Neutrophil (primary cell): ENCODE measurements at regions not wholly inside any gene's neighbourhood (a gene's known extent, or its start where the extent isn't known, plus 50 kb on each side); places are given as distances from the start of the nearest gene placed in this dataset.
"Not testable (repeated sequence)": the region's sequence is repeated elsewhere in the genome, so short reads cannot be mapped to it uniquely, and the experiment has no call there.

Experiments used
- H3K27ac ChIP-seq: fragments of 200-600 bp; sonication (generic); 2 replicates; pipeline ENCODE4 v1.5.1; 2016; ENCODE audit warnings: mild to moderate bottlenecking, moderate library complexity
- H3K27me3 ChIP-seq: fragments of 200-600 bp; sonication (generic); 2 replicates; pipeline ENCODE4 v1.6.0; 2016; ENCODE audit warnings: mild to moderate bottlenecking
- H3K36me3 ChIP-seq: fragments of 200-600 bp; sonication (generic); 2 replicates; pipeline ENCODE4 v1.5.1; 2017
- H3K4me1 ChIP-seq, 2 experiments: fragments of 200-600 bp in 1 of 2; sonication (generic) in 1 of 2; 1 replicate in 1 of 2; 2 replicates in 1 of 2; pipeline versions ENCODE4 v1.5.1 to v1.6.1; 2013 to 2016; ENCODE audit warnings: low read depth in 1 of 2, low read length in 1 of 2, mild to moderate bottlenecking in 1 of 2, moderate library complexity in 1 of 2; ENCODE audit not compliant: control insufficient read depth in 1 of 2, insufficient read depth in 1 of 2
- H3K4me3 ChIP-seq, 2 experiments: fragments of 200-600 bp in 1 of 2; sonication (generic) in 1 of 2; 1 replicate in 1 of 2; 2 replicates in 1 of 2; pipeline ENCODE4 v1.5.1; 2013 to 2016; ENCODE audit warnings: low read depth in 1 of 2, low read length in 1 of 2, mild to moderate bottlenecking in 1 of 2, moderate library complexity in 1 of 2
- H3K9me3 ChIP-seq: fragments of 200-600 bp; sonication (generic); 2 replicates; pipeline ENCODE4 v1.5.1; 2016
- TF ChIP-seq, protein P1 (sequence below): fragments of 200-600 bp; sonication (generic); IDR thresholded peaks from 2 replicates; pipeline ENCODE4 v1.5.1; 2016; ENCODE audit warnings: antibody characterized with exemption

GRCh38 chr3:102348904-102349303 is 85.9 kb upstream of the ZPLD1 start:
- no peak overlapping the region for H3K27ac ChIP-seq
- H3K4me3 ChIP-seq = no peak overlapping the region
- H3K4me1 ChIP-seq = no peaks in the 10 kb centered on the region
- H3K9me3 ChIP-seq = no peaks in the 10 kb centered on the region
- TF ChIP-seq, protein P1, sequence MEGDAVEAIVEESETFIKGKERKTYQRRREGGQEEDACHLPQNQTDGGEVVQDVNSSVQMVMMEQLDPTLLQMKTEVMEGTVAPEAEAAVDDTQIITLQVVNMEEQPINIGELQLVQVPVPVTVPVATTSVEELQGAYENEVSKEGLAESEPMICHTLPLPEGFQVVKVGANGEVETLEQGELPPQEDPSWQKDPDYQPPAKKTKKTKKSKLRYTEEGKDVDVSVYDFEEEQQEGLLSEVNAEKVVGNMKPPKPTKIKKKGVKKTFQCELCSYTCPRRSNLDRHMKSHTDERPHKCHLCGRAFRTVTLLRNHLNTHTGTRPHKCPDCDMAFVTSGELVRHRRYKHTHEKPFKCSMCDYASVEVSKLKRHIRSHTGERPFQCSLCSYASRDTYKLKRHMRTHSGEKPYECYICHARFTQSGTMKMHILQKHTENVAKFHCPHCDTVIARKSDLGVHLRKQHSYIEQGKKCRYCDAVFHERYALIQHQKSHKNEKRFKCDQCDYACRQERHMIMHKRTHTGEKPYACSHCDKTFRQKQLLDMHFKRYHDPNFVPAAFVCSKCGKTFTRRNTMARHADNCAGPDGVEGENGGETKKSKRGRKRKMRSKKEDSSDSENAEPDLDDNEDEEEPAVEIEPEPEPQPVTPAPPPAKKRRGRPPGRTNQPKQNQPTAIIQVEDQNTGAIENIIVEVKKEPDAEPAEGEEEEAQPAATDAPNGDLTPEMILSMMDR = no peak
- H3K27me3 ChIP-seq = no peaks in the 10 kb centered on the region
- no peaks in the 10 kb centered on the region for H3K36me3 ChIP-seq

DNA sequence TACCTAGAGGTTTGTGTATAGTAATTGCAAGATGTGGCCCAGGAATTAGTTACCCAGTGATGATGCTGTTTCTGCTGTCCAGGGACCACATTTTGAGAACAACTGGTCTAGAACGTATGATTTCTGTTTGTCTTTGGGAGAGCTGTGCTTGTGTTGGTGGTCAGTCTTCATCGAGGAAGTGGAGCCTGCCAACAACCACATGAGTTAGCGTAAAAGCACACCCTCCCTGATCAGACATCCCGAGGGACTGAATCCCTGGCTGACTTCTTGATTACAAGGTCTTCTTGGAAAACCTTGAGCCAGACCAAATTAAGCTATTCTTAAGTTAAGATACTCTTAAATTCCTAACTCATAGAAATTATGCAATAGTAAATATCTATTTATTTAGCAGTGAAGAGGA is 81.7 kb upstream of the ZPLD1 start:
- TF ChIP-seq, protein P1 = no peak
- Histone ChIP-seq H3K27ac (no peak overlapping the region), H3K36me3 (no peaks in the 10 kb centered on the region), H3K4me3 (no peak overlapping the region), H3K27me3 (no peaks in the 10 kb centered on the region), H3K4me1 (no peaks in the 10 kb centered on the region), H3K9me3 (no peaks in the 10 kb centered on the region)

DNA sequence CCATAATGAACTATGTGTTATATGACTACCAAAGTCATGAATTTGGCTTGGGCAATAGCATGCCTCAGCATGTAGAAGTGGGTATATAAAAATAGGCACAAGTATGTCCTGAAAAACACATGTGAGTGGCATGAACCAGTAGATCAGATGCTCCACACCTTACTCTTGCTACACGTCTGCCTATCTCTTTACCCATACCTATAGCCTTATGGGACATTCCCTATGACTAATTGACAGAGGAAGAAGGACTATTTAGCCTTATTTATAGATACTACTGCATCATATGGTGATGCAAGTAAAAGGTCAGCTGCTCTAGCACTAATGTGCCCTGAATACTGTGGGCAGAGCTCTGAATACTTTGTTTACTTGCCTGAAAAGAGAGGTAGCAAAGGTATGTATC is 81.0 kb upstream of the ZPLD1 start:
- Histone ChIP-seq H3K36me3 (no peaks in the 10 kb centered on the region), H3K27me3 (no peaks in the 10 kb centered on the region), H3K27ac (no peak overlapping the region), H3K4me3 (no peak overlapping the region), H3K4me1 (no peaks in the 10 kb centered on the region), H3K9me3 (no peaks in the 10 kb centered on the region)
- TF ChIP-seq, protein P1 = no peak

GRCh38 chr3:102354818-102355515 is 79.8 kb upstream of the ZPLD1 start:
- no peaks in the 10 kb centered on the region for H3K4me1 ChIP-seq
- H3K27ac ChIP-seq = no peak overlapping the region
- no peaks in the 10 kb centered on the region for H3K9me3 ChIP-seq
- H3K36me3 ChIP-seq = no peaks in the 10 kb centered on the region
- TF ChIP-seq, protein P1 = no peak
- H3K27me3 ChIP-seq = no peaks in the 10 kb centered on the region
- no peak overlapping the region for H3K4me3 ChIP-seq

DNA sequence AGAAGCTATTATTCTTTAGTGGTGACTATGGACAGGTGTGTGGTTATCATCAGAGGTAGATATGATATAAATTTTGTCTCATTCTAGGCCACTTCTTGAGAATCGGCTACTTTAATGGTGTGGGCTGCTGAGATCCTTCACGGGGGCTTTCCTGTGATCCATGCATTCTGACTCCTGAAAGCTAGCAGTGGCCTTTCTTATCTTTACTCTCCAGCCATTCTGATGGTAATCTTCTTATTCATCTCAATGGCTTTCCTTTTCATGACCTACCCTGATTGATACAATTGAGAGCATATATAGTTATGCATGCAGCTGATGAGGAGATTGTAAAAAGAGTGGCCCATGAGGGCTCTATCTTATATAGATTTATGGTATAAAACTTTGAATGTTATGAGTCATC is 78.3 kb upstream of the ZPLD1 start:
- Histone ChIP-seq H3K4me3 (no peak overlapping the region), H3K9me3 (no peaks in the 10 kb centered on the region), H3K27ac (no peak overlapping the region), H3K36me3 (no peaks in the 10 kb centered on the region), H3K4me1 (no peaks in the 10 kb centered on the region), H3K27me3 (no peaks in the 10 kb centered on the region)
- TF ChIP-seq, protein P1 = no peak

GRCh38 chr3:102357313-102357712 is 77.5 kb upstream of the ZPLD1 start:
- not testable (repeated sequence) for H3K27ac ChIP-seq, H3K9me3 ChIP-seq, H3K27me3 ChIP-seq, H3K4me1 ChIP-seq, H3K4me3 ChIP-seq, H3K36me3 ChIP-seq
